ENCODE measurements at regions not wholly inside any gene's neighbourhood (a gene's known extent, or its start where the extent isn't known, plus 50 kb on each side); places are given as distances from the start of the nearest gene placed in this dataset.
A peak's percentile ranks its signal among the peaks of the same experiment; 100 is the strongest.

DNA sequence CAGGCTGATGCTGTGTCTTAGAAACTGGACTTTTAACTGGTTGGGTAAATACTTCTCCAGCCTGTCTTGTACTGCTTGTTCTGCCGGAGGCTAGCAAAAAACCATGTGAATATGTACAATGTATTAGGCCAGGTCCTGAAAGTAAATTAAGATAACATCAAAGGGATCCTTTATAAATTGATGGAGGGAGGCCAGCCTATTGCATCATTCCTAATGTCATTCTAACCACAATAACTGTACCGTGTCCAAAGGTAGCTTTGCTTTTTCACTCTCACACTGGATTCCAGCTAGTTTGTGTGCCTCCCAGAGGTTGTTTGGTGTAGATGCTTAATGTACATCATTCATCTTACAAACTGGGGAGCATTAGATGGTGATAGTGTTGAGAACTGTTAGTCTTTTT lies 91.2 kb upstream of the SEM1 start:
- TF ChIP-seq, protein P1, sequence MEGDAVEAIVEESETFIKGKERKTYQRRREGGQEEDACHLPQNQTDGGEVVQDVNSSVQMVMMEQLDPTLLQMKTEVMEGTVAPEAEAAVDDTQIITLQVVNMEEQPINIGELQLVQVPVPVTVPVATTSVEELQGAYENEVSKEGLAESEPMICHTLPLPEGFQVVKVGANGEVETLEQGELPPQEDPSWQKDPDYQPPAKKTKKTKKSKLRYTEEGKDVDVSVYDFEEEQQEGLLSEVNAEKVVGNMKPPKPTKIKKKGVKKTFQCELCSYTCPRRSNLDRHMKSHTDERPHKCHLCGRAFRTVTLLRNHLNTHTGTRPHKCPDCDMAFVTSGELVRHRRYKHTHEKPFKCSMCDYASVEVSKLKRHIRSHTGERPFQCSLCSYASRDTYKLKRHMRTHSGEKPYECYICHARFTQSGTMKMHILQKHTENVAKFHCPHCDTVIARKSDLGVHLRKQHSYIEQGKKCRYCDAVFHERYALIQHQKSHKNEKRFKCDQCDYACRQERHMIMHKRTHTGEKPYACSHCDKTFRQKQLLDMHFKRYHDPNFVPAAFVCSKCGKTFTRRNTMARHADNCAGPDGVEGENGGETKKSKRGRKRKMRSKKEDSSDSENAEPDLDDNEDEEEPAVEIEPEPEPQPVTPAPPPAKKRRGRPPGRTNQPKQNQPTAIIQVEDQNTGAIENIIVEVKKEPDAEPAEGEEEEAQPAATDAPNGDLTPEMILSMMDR (IDR thresholded peaks at IDR 0.05; ENCODE audit: low read depth, low read length, missing input control) = peak; percentile 39
- TF ChIP-seq, protein P2, sequence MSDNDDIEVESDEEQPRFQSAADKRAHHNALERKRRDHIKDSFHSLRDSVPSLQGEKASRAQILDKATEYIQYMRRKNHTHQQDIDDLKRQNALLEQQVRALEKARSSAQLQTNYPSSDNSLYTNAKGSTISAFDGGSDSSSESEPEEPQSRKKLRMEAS (IDR thresholded peaks at IDR 0.05) = no peak
- TF ChIP-seq, protein P3, sequence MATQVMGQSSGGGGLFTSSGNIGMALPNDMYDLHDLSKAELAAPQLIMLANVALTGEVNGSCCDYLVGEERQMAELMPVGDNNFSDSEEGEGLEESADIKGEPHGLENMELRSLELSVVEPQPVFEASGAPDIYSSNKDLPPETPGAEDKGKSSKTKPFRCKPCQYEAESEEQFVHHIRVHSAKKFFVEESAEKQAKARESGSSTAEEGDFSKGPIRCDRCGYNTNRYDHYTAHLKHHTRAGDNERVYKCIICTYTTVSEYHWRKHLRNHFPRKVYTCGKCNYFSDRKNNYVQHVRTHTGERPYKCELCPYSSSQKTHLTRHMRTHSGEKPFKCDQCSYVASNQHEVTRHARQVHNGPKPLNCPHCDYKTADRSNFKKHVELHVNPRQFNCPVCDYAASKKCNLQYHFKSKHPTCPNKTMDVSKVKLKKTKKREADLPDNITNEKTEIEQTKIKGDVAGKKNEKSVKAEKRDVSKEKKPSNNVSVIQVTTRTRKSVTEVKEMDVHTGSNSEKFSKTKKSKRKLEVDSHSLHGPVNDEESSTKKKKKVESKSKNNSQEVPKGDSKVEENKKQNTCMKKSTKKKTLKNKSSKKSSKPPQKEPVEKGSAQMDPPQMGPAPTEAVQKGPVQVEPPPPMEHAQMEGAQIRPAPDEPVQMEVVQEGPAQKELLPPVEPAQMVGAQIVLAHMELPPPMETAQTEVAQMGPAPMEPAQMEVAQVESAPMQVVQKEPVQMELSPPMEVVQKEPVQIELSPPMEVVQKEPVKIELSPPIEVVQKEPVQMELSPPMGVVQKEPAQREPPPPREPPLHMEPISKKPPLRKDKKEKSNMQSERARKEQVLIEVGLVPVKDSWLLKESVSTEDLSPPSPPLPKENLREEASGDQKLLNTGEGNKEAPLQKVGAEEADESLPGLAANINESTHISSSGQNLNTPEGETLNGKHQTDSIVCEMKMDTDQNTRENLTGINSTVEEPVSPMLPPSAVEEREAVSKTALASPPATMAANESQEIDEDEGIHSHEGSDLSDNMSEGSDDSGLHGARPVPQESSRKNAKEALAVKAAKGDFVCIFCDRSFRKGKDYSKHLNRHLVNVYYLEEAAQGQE (IDR thresholded peaks at IDR 0.05) = no peak
- TF ChIP-seq RAD21 (IDR thresholded peaks at IDR 0.05) (peak; percentile 83 to 94), TAF1 (conservative IDR thresholded peaks at IDR 0.05) (no peak), YY1 (IDR thresholded peaks at IDR 0.05) (no peak)
- TF ChIP-seq, protein P4, sequence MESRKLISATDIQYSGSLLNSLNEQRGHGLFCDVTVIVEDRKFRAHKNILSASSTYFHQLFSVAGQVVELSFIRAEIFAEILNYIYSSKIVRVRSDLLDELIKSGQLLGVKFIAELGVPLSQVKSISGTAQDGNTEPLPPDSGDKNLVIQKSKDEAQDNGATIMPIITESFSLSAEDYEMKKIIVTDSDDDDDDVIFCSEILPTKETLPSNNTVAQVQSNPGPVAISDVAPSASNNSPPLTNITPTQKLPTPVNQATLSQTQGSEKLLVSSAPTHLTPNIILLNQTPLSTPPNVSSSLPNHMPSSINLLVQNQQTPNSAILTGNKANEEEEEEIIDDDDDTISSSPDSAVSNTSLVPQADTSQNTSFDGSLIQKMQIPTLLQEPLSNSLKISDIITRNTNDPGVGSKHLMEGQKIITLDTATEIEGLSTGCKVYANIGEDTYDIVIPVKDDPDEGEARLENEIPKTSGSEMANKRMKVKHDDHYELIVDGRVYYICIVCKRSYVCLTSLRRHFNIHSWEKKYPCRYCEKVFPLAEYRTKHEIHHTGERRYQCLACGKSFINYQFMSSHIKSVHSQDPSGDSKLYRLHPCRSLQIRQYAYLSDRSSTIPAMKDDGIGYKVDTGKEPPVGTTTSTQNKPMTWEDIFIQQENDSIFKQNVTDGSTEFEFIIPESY (IDR thresholded peaks at IDR 0.05) = no peak
